ENCODE measurements at regions not wholly inside any gene's neighbourhood (a gene's known extent, or its start where the extent isn't known, plus 50 kb on each side); places are given as distances from the start of the nearest gene placed in this dataset.

- ATAC-seq (ENCODE audit: insufficient read depth, low read depth) (no peak), DNase-seq (no peak)
- H3K27me3 ChIP-seq (ENCODE audit: insufficient read depth, low read length, poor library complexity): no peaks in the 10 kb centered on the region
- no peaks in the 10 kb centered on the region for H3K9me3 ChIP-seq (ENCODE audit: insufficient read depth, low read length, severe bottlenecking)
- H2AFZ ChIP-seq (ENCODE audit: low read depth, low read length): no peak overlapping the region
- no peak overlapping the region for H3K4me2 ChIP-seq (ENCODE audit: insufficient read depth, low read length)
- H3K9ac ChIP-seq (ENCODE audit: low read depth, low read length): no peak overlapping the region
- TF ChIP-seq EZH2 (IDR thresholded peaks at IDR 0.05; ENCODE audit: borderline replicate concordance, low read depth, low read length, severe bottlenecking) (no peak), CTCF (IDR thresholded peaks at IDR 0.05; ENCODE audit: borderline replicate concordance, extremely low read depth, low read length, poor library complexity, severe bottlenecking) (no peak)
- H3K4me3 ChIP-seq (ENCODE audit: low read depth in 1 of 2, low read length in 2 of 2): no peak overlapping the region
- no peaks in the 10 kb centered on the region for H3K4me1 ChIP-seq (ENCODE audit: insufficient read depth, low read length)
- H3K27ac ChIP-seq (ENCODE audit: low read length): no peak overlapping the region
- H3K36me3 ChIP-seq (ENCODE audit: insufficient read depth, low read length): no peaks in the 10 kb centered on the region
- no peaks in the 10 kb centered on the region for H4K20me1 ChIP-seq (ENCODE audit: insufficient read depth, low read length)
- H3K79me2 ChIP-seq (ENCODE audit: insufficient read depth, low read length): no peaks in the 10 kb centered on the region
Observed at GRCh38 chr1:188444526-188444925, 1615.8 kb downstream of the PLA2G4A start.

GRCh38 chr1:188462837-188463236 is 1634.1 kb downstream of the PLA2G4A start:
- no peak for DNase-seq
- no peak overlapping the region for H3K4me2 ChIP-seq (ENCODE audit: insufficient read depth, low read length)
- H3K27me3 ChIP-seq (ENCODE audit: insufficient read depth, low read length, poor library complexity): no peaks in the 10 kb centered on the region
- H3K9ac ChIP-seq (ENCODE audit: low read depth, low read length): no peak overlapping the region
- TF ChIP-seq CTCF (IDR thresholded peaks at IDR 0.05; ENCODE audit: borderline replicate concordance, extremely low read depth, low read length, poor library complexity, severe bottlenecking) (no peak), EZH2 (IDR thresholded peaks at IDR 0.05; ENCODE audit: borderline replicate concordance, low read depth, low read length, severe bottlenecking) (no peak)
- H3K9me3 ChIP-seq (ENCODE audit: insufficient read depth, low read length, severe bottlenecking): no peaks in the 10 kb centered on the region
- no peak for ATAC-seq (ENCODE audit: insufficient read depth, low read depth)
- no peaks in the 10 kb centered on the region for H4K20me1 ChIP-seq (ENCODE audit: insufficient read depth, low read length)
- no peaks in the 10 kb centered on the region for H3K36me3 ChIP-seq (ENCODE audit: insufficient read depth, low read length)
- no peak overlapping the region for H2AFZ ChIP-seq (ENCODE audit: low read depth, low read length)
- no peak overlapping the region for H3K4me3 ChIP-seq (ENCODE audit: low read depth in 1 of 2, low read length in 2 of 2)
- no peaks in the 10 kb centered on the region for H3K4me1 ChIP-seq (ENCODE audit: insufficient read depth, low read length)
- no peaks in the 10 kb centered on the region for H3K79me2 ChIP-seq (ENCODE audit: insufficient read depth, low read length)
- no peak overlapping the region for H3K27ac ChIP-seq (ENCODE audit: low read length)

- H3K27me3 ChIP-seq (ENCODE audit: insufficient read depth, low read length, poor library complexity): no peaks in the 10 kb centered on the region
- no peaks in the 10 kb centered on the region for H3K9me3 ChIP-seq (ENCODE audit: insufficient read depth, low read length, severe bottlenecking)
- H3K9ac ChIP-seq (ENCODE audit: low read depth, low read length): no peak overlapping the region
- no peaks in the 10 kb centered on the region for H3K36me3 ChIP-seq (ENCODE audit: insufficient read depth, low read length)
- H3K4me2 ChIP-seq (ENCODE audit: insufficient read depth, low read length): no peak overlapping the region
- no peak for TF ChIP-seq CTCF (IDR thresholded peaks at IDR 0.05; ENCODE audit: borderline replicate concordance, extremely low read depth, low read length, poor library complexity, severe bottlenecking)
- no peak for TF ChIP-seq EZH2 (IDR thresholded peaks at IDR 0.05; ENCODE audit: borderline replicate concordance, low read depth, low read length, severe bottlenecking)
- H4K20me1 ChIP-seq (ENCODE audit: insufficient read depth, low read length): no peaks in the 10 kb centered on the region
- no peak overlapping the region for H3K4me3 ChIP-seq (ENCODE audit: low read depth in 1 of 2, low read length in 2 of 2)
- H3K4me1 ChIP-seq (ENCODE audit: insufficient read depth, low read length): no peaks in the 10 kb centered on the region
- no peaks in the 10 kb centered on the region for H3K79me2 ChIP-seq (ENCODE audit: insufficient read depth, low read length)
- H3K27ac ChIP-seq (ENCODE audit: low read length): no peak overlapping the region
- H2AFZ ChIP-seq (ENCODE audit: low read depth, low read length): no peak overlapping the region
- no peak for ATAC-seq (ENCODE audit: insufficient read depth, low read depth)
- no peak for DNase-seq
Observed at GRCh38 chr1:188463919-188464318, 1635.2 kb downstream of the PLA2G4A start.

GRCh38 chr1:188466539-188466938 is 1637.8 kb downstream of the PLA2G4A start:
- no peak for TF ChIP-seq CTCF (IDR thresholded peaks at IDR 0.05; ENCODE audit: borderline replicate concordance, extremely low read depth, low read length, poor library complexity, severe bottlenecking)
- no peak for TF ChIP-seq EZH2 (IDR thresholded peaks at IDR 0.05; ENCODE audit: borderline replicate concordance, low read depth, low read length, severe bottlenecking)
- Histone ChIP-seq H3K4me3 (ENCODE audit: low read depth in 1 of 2, low read length in 2 of 2) (no peak overlapping the region), H2AFZ (ENCODE audit: low read depth, low read length) (no peak overlapping the region), H3K27ac (ENCODE audit: low read length) (no peak overlapping the region), H3K79me2 (ENCODE audit: insufficient read depth, low read length) (no peaks in the 10 kb centered on the region), H3K4me2 (ENCODE audit: insufficient read depth, low read length) (no peak overlapping the region), H3K9ac (ENCODE audit: low read depth, low read length) (no peak overlapping the region), H4K20me1 (ENCODE audit: insufficient read depth, low read length) (no peaks in the 10 kb centered on the region), H3K27me3 (ENCODE audit: insufficient read depth, low read length, poor library complexity) (no peaks in the 10 kb centered on the region), H3K4me1 (ENCODE audit: insufficient read depth, low read length) (no peaks in the 10 kb centered on the region), H3K9me3 (ENCODE audit: insufficient read depth, low read length, severe bottlenecking) (no peaks in the 10 kb centered on the region), H3K36me3 (ENCODE audit: insufficient read depth, low read length) (no peaks in the 10 kb centered on the region)
- no peak for DNase-seq
- ATAC-seq (ENCODE audit: insufficient read depth, low read depth): no peak
